PC-9 (cell line): ENCODE measurements at regions not wholly inside any gene's neighbourhood (a gene's known extent, or its start where the extent isn't known, plus 50 kb on each side); places are given as distances from the start of the nearest gene placed in this dataset.

Source experiments
- BruUV-seq: library from RNA; stranded (reverse); fragments of 400-500 nt; replicated peaks from 2 replicates; lab custom pipeline; 2021; lab: Mats Ljungman, UMichigan
- CTCF ChIA-PET: fragments of 300-600 bp; sonication (Branson Sonifier 250); formaldehyde crosslinking; loops from one replicate; lab custom pipeline; 2022; ENCODE audit warnings: antibody characterized with exemption; lab: Charles Lee
- POLR2A ChIA-PET: fragments of 300-600 bp; sonication (Branson Sonifier 250); formaldehyde crosslinking; loops from one replicate; lab custom pipeline; 2022; ENCODE audit warnings: antibody characterized with exemption; ENCODE audit not compliant: unreplicated experiment; lab: Charles Lee
- DNase-seq, 2 experiments: peaks; one replicate each; pipeline versions ENCODE4 v3.0.0 to v3.0.0-alpha.2; 2015 to 2022; ENCODE audit warnings: mixed read lengths in 1 of 2
- H2AFZ ChIP-seq: fragments of 200-600 bp; sonication (generic); 2 replicates; pipeline ENCODE4 v1.8.1; 2017; ENCODE audit warnings: antibody characterized with exemption
- H3F3A ChIP-seq: fragments of 200-600 bp; sonication (generic); 2 replicates; pipeline ENCODE4 v1.8.1; 2017; ENCODE audit warnings: antibody characterized with exemption, mild to moderate bottlenecking, low read depth; ENCODE audit not compliant: insufficient read depth
- H3K27ac ChIP-seq: fragments of 200-600 bp; sonication (generic); 2 replicates; pipeline ENCODE4 v1.6.1; 2016; ENCODE audit warnings: mixed run types
- H3K27me3 ChIP-seq: fragments of 200-600 bp; sonication (generic); 2 replicates; pipeline ENCODE4 v1.6.1; 2016; ENCODE audit warnings: low read depth, mixed run types; ENCODE audit not compliant: insufficient read depth
- H3K36me3 ChIP-seq: fragments of 200-600 bp; sonication (generic); 2 replicates; pipeline ENCODE4 v1.6.1; 2016; ENCODE audit warnings: low read depth, mixed run types
- H3K4me1 ChIP-seq: fragments of 200-600 bp; sonication (generic); replicated peaks from 2 replicates; pipeline ENCODE4 v1.6.1; 2016; ENCODE audit warnings: mixed run types; ENCODE audit not compliant: insufficient read depth
- H3K4me2 ChIP-seq: fragments of 200-600 bp; sonication (generic); 2 replicates; pipeline ENCODE4 v1.6.1; 2017; ENCODE audit warnings: mixed run types
- H3K4me3 ChIP-seq: fragments of 200-600 bp; sonication (generic); 2 replicates; pipeline ENCODE4 v1.6.1; 2016; ENCODE audit warnings: mixed run types
- H3K79me2 ChIP-seq: fragments of 200-600 bp; sonication (generic); 2 replicates; pipeline ENCODE4 v1.6.1; 2017; ENCODE audit warnings: low read depth, mixed run types
- H3K9me2 ChIP-seq: fragments of 200-600 bp; sonication (generic); 2 replicates; pipeline ENCODE4 v1.8.1; 2017; ENCODE audit warnings: mild to moderate bottlenecking; ENCODE audit not compliant: insufficient read depth
- H3K9me3 ChIP-seq: fragments of 200-600 bp; sonication (generic); 2 replicates; pipeline ENCODE4 v1.8.1; 2016; ENCODE audit warnings: low read depth; ENCODE audit not compliant: insufficient read depth
- H4K20me1 ChIP-seq: fragments of 200-600 bp; sonication (generic); 2 replicates; pipeline ENCODE4 v1.8.1; 2017; ENCODE audit not compliant: insufficient read depth
- EZH2 ChIP-seq: fragments of 200-600 bp; sonication (generic); IDR thresholded peaks from 2 replicates; pipeline ENCODE4 v1.8.0; 2017; ENCODE audit warnings: antibody characterized with exemption, low read depth
- intact Hi-C: fragments of 100-400 bp; cut with micrococcal nuclease; formaldehyde crosslinking; loops from one replicate; pipeline ENCODE4 v1.10.0; 2022; ENCODE audit not compliant: unreplicated experiment
- TF ChIP-seq, protein P1 (sequence below): fragments of 200-600 bp; sonication (generic); conservative IDR thresholded peaks from 2 replicates; pipeline ENCODE4 v1.6.1; 2017; ENCODE audit warnings: mixed run types, antibody characterized with exemption, mild to moderate bottlenecking, moderate library complexity

DNA sequence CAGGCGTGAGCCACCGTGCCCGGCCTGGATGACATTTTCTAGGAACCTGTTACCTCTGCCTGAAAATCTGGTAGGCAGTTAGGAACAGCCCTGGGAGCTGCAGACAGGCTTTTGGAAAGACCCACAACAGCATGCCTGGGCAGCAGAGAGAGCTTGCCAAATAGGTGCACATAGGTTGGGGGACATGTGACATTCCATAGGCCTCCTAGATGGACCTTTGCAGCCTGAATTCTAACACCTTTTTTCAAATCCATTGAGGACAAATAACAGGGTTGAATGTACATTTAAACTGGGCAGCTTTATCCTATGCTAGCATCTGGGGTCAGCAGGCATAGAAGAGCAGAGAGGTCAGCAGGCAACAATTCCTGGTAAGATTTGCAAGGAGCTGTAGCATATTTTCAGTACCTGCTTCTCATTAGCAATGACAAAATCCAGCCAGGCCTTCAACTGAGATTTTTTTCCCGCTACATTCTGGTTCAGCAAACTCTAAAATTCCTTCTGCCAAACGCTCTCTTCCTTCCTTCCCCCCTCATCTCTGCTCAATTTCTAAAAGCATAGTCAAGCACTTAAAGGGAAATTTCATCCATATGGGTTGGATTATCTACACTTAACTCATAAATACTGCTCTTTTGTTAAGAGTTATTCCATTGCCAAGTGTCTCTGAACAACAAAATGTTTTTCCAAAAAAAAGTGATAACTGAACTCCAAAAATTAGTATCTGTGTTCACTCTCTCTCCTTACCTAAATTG, 75.2 kb downstream of the SOWAHC start:
- Histone ChIP-seq H3K27me3 (no peaks in the 10 kb centered on the region), H2AFZ (no peak overlapping the region), H3K27ac (no peak overlapping the region), H3K9me3 (no peaks in the 10 kb centered on the region), H4K20me1 (no peaks in the 10 kb centered on the region), H3K4me2 (no peak overlapping the region), H3K79me2 (no peaks in the 10 kb centered on the region), H3K9me2 (no peaks in the 10 kb centered on the region), H3K36me3 (no peaks in the 10 kb centered on the region), H3K4me3 (no peak overlapping the region), H3K4me1 (peaks cover 32% of the 10 kb centered on the region), H3F3A (peaks cover 12% of the 10 kb centered on the region; the same call in 1 of the 2 replicates)
- intact Hi-C loops: no loop called here
- TF ChIP-seq, protein P1, sequence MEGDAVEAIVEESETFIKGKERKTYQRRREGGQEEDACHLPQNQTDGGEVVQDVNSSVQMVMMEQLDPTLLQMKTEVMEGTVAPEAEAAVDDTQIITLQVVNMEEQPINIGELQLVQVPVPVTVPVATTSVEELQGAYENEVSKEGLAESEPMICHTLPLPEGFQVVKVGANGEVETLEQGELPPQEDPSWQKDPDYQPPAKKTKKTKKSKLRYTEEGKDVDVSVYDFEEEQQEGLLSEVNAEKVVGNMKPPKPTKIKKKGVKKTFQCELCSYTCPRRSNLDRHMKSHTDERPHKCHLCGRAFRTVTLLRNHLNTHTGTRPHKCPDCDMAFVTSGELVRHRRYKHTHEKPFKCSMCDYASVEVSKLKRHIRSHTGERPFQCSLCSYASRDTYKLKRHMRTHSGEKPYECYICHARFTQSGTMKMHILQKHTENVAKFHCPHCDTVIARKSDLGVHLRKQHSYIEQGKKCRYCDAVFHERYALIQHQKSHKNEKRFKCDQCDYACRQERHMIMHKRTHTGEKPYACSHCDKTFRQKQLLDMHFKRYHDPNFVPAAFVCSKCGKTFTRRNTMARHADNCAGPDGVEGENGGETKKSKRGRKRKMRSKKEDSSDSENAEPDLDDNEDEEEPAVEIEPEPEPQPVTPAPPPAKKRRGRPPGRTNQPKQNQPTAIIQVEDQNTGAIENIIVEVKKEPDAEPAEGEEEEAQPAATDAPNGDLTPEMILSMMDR: no peak
- TF ChIP-seq EZH2: no peak
- BruUV-seq: no TSS peak
- POLR2A ChIA-PET: interaction anchor here (0.5 kb wide), 1 partner anchor 12 kb away, joined by 3 read pairs; no protein-coding TSS in a partner anchor
- DNase-seq: no peak
- CTCF ChIA-PET: no interaction called here

DNA sequence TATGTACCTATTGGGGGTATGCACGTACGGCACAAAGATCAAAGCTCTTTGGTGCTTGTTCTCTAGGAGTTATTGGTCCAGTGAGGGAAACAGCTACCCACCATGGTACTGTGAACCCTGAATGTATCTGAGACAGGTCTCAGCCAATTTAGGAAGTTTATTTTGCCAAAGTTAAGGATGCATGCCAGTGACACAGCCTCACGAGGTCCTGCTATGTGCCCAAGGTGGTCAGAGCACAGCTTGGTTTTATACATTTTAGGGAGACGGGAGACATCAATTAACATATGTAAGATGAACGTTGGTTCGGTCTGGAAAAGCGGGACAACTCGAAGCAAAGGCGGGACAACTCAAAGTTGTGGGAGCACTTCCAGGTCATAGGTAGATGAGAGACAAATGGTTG, 75.8 kb downstream of the SOWAHC start:
- no peak overlapping the region for H3K4me3 ChIP-seq
- no peaks in the 10 kb centered on the region for H3K9me2 ChIP-seq
- BruUV-seq: no TSS peak
- H3K36me3 ChIP-seq: no peaks in the 10 kb centered on the region
- TF ChIP-seq, protein P1: no peak
- TF ChIP-seq EZH2: no peak
- no peak overlapping the region for H2AFZ ChIP-seq
- no peaks in the 10 kb centered on the region for H4K20me1 ChIP-seq
- POLR2A ChIA-PET: interaction anchor here (0.5 kb wide), 1 partner anchor 12 kb away, joined by 3 read pairs; no protein-coding TSS in a partner anchor
- peak overlapping the region; percentile 55; the same call in 1 of the 2 replicates for H3K4me2 ChIP-seq
- intact Hi-C loops: loop anchor here (10.0 kb wide), 1 partner anchor 45 kb away; no protein-coding TSS in a partner anchor
- H3F3A ChIP-seq: peaks cover 12% of the 10 kb centered on the region; the same call in 1 of the 2 replicates
- H3K9me3 ChIP-seq: no peaks in the 10 kb centered on the region
- peak overlapping the region; percentile 64; the same call in 1 of the 2 replicates for H3K27ac ChIP-seq
- H3K27me3 ChIP-seq: no peaks in the 10 kb centered on the region
- CTCF ChIA-PET: interaction anchor here (0.6 kb wide), 3 partner anchors 53 to 701 kb away, joined by 6 to 12 read pairs (median 7); partner anchors contain the start of gene EDAR
- no peaks in the 10 kb centered on the region for H3K79me2 ChIP-seq
- peaks cover 38% of the 10 kb centered on the region for H3K4me1 ChIP-seq
- no peak for DNase-seq

DNA sequence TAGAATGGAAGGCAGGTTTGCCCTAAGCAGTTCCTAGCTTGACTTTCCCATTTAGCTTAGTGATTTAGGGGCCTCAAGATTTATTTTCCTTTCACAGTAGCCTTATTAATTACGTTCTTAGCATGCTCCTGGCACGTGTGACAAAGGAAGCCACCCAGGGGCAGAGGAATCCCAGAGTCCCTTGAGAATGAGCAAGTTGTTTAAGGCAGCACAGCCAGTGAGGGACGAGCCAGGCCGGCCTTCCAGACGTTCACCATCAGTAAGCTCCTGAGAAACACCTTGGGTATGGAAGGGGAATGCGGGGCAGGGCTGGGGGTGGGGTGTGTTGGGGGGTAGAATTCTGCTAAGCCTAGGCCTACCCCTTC, 76.3 kb downstream of the SOWAHC start:
- no peaks in the 10 kb centered on the region for H3K79me2 ChIP-seq
- H3K4me2 ChIP-seq: peak overlapping the region; percentile 55
- DNase-seq: no peak
- no peaks in the 10 kb centered on the region for H4K20me1 ChIP-seq
- peaks cover 43% of the 10 kb centered on the region for H3K4me1 ChIP-seq
- H3F3A ChIP-seq: peaks cover 12% of the 10 kb centered on the region; the same call in 1 of the 2 replicates
- no peak overlapping the region for H2AFZ ChIP-seq
- intact Hi-C loops: loop anchor here (10.0 kb wide), 1 partner anchor 46 kb away; no protein-coding TSS in a partner anchor
- no peaks in the 10 kb centered on the region for H3K27me3 ChIP-seq
- no peaks in the 10 kb centered on the region for H3K9me2 ChIP-seq
- ChIA-PET CTCF (interaction anchor here (0.6 kb wide), 4 partner anchors 54 to 701 kb away, joined by 5 to 12 read pairs (median 6); partner anchors contain the start of gene EDAR), POLR2A (interaction anchor here (0.6 kb wide), 1 partner anchor 9 kb away, joined by 3 read pairs; no protein-coding TSS in a partner anchor)
- no peaks in the 10 kb centered on the region for H3K36me3 ChIP-seq
- H3K4me3 ChIP-seq: no peak overlapping the region
- TF ChIP-seq, protein P1: no peak
- no peak for TF ChIP-seq EZH2
- no TSS peak for BruUV-seq
- H3K27ac ChIP-seq: peak overlapping the region; percentile 64
- H3K9me3 ChIP-seq: no peaks in the 10 kb centered on the region
